T-helper 1 cell treated with Interleukin-12 subunit alpha and Interleukin-12 subunit beta and Interleukin-4 antibody, amounts not matched to agents 30 ng/mL and 1 ng/mL, for 36 hours (primary cell): ENCODE measurements at regions not wholly inside any gene's neighbourhood (a gene's known extent, or its start where the extent isn't known, plus 50 kb on each side); places are given as distances from the start of the nearest gene placed in this dataset.
"Not testable (repeated sequence)": the region's sequence is repeated elsewhere in the genome, so short reads cannot be mapped to it uniquely, and the experiment has no call there.

Experiments
- intact Hi-C: fragments of 100-400 bp; cut with micrococcal nuclease; formaldehyde crosslinking; loops from one replicate; pipeline ENCODE4 v1.15.1; 2024

DNA sequence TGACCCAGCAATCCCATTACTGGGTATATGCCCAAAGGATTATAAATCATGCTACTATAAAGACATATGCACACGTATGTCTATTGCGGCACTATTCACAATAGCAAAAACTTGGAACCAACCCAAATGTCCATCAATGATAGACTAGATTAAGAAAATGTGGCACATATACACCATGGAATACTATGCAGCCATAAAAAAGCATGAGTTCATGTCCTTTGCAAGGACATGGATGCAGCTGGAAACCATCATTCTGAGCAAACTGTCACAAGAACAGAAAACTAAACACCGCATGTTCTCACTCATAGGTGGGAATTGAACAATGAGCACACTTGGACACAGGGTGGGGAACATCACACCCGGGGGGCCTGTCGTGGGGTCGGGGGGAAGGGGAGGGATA is 80.1 kb upstream of the TMEM170B start:
- intact Hi-C loops: not testable (repeated sequence)

DNA sequence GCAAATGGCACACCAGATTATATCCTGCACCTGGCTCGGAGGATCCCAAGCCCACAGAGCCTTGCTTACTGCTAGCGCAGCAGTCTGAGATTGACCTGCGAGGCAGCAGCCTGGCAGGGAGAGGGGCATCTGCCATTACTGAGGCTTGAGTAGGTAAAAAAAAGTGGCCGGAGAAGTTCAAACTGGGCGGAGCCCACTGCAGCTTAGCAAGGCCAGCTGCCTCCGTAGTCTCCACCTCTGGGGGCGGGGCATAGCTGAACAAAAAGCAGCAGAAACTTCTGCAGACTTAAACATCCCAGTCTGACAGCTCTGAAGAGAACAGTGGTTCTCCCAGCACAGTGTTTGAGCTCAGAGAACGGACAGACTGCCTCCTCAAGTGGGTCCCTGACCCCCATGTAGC is 85.4 kb upstream of the TMEM170B start:
- intact Hi-C loops: not testable (repeated sequence)

DNA sequence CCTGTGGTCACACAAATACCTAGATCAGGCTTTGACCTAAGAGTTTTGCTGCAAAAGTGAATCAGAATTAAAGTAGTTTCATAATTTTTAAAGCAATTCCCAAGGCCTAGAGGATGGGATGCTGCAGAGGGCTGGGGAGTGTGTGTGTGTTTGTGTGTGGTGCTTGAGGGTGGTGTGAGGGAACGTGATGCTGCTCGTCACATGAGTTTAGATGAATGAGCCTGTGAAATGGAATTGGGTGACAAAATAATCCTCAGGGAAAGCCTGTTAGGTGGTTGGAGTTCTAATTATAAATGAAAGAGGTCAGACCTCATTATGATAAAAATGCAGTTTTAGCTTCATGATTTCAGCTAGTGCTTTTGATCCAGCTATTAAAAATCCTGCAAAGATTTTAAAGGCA is 87.5 kb upstream of the TMEM170B start:
- intact Hi-C loops: no loop called here

- intact Hi-C loops: no loop called here
These were observed 88.1 kb upstream of the TMEM170B start for GRCh38 chr6:11449408-11449807.

GRCh38 chr6:11448038-11448437 is 89.5 kb upstream of the TMEM170B start:
- intact Hi-C loops: no loop called here

DNA sequence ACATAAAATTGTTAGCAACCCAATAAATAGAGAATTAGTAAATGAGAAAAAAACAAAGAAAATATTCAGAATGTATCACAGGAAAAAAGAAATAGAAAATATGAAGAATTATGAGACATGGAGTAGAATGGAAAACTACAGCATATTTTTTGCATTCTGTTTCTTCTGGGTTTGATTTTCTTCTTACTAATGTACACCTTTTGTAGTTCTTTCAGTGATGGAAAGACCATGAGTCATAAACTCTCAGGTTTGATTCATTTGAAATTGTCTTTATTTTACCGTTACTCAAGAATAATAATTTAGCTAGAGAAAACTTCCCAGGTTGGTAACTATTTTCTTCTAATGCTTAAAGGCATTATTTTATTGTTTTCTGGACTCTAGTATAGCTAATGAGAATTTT is 90.3 kb upstream of the TMEM170B start:
- intact Hi-C loops: no loop called here

DNA sequence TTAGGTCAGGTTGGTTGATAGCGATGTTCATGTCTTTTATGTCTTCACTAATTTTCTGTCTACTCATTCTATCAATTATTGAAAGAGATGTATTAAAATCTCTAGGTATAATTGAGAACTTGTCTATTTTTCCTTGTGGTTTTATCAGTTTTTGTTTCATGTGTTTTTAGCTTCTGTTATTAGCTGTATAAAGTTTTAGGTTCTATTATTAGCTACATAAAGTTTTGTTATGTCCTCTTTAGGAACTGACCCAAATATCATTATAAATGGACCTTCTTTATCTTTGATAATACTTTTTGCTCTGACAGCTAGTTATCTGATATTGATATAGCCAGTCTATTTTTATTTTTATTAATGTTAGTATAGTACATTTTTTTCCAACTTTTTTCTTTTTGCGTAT is 92.4 kb upstream of the TMEM170B start:
- intact Hi-C loops: no loop called here

GRCh38 chr6:11443125-11443524 is 94.4 kb upstream of the TMEM170B start:
- intact Hi-C loops: not testable (repeated sequence)

DNA sequence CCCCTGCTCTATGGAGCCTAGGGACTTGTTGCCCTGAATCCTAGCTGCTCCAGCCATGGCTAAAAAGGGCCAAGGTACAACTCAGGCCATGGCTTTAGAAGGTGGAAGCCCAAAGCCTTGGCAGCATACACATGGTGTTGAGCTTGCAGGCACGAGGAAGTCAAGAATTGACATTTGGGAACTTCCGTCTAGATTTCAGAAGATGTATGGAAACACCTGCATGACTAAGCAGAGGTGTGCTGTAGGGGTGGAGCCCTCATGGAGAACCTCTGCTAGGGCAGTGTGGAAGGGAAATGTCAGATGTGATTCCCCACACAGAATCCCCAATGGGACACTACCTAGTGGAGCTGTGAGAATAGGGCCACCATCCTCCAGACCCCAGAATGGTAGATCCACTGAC is 95.1 kb upstream of the TMEM170B start:
- intact Hi-C loops: no loop called here

GRCh38 chr6:11439876-11440275 is 97.7 kb upstream of the TMEM170B start:
- intact Hi-C loops: no loop called here

GRCh38 chr6:11439017-11439420 is 98.5 kb upstream of the TMEM170B start:
- intact Hi-C loops: no loop called here

GRCh38 chr6:11437824-11438459 is 99.6 kb upstream of the TMEM170B start:
- intact Hi-C loops: no loop called here

- intact Hi-C loops: no loop called here
These were observed 100.9 kb upstream of the TMEM170B start for GRCh38 chr6:11436508-11437096.

- intact Hi-C loops: no loop called here
These were observed 102.8 kb upstream of the TMEM170B start for GRCh38 chr6:11434565-11435326.

DNA sequence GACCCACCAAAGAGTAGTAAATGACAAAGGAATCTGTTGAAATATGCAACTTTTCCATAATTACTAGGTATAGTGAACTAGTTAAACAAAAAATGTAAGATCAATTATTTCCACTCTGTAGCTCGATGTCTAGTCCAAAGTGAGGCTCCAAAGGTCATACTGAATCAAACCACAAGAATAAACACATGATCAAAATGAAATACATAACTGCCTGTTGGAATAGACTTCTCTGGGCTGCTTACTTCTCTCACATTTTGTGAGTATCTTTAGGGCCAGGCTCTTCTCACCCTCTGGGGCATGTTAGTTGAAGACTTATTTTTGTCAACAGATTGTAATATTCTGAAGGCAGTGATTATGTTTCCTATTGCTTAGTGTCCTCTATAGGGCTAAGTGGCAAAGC is 103.7 kb upstream of the TMEM170B start:
- intact Hi-C loops: no loop called here

- intact Hi-C loops: no loop called here
These were observed 104.7 kb upstream of the TMEM170B start for GRCh38 chr6:11432713-11433450.

GRCh38 chr6:11432091-11432490 is 105.5 kb upstream of the TMEM170B start:
- intact Hi-C loops: no loop called here

- intact Hi-C loops: no loop called here
These were observed 106.1 kb upstream of the TMEM170B start for GRCh38 chr6:11431455-11431937.

GRCh38 chr6:11430036-11430435 is 107.5 kb upstream of the TMEM170B start:
- intact Hi-C loops: no loop called here

GRCh38 chr6:11429577-11429976 is 108.0 kb upstream of the TMEM170B start:
- intact Hi-C loops: no loop called here

DNA sequence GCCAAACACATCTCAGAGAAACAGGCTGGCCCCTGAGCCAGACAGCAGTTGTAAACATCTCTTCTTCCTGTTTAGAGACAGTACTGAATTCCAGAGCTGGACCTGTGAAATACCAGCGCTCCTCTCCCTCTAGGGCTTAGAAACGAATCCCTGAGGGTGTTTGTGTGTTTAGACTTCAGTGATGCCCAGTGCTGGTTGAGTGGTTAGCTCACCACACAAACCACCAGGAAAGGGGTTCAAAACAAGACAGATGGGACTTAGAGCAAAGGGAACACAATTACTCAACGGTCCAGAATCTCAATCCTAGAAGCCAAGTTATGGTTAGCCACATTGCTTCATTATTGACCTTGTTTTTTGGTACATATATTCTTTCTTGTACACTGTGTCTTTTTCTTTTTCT is 108.7 kb upstream of the TMEM170B start:
- intact Hi-C loops: no loop called here

GRCh38 chr6:11428371-11428770 is 109.2 kb upstream of the TMEM170B start:
- intact Hi-C loops: no loop called here
